Left kidney (tissue), 1 donor: ENCODE measurements at regions not wholly inside any gene's neighbourhood (a gene's known extent, or its start where the extent isn't known, plus 50 kb on each side); places are given as distances from the start of the nearest gene placed in this dataset.
"Not testable (repeated sequence)": the region's sequence is repeated elsewhere in the genome, so short reads cannot be mapped to it uniquely, and the experiment has no call there.

Experiments used
- DNase-seq: peaks from one replicate; pipeline ENCODE4 v3.0.0-alpha.2; 2013

- DNase-seq = no peak
Observed at GRCh38 chr13:69092615-69093322, 1014.9 kb upstream of the ATXN8OS start.

GRCh38 chr13:69077267-69077666 lies 1030.4 kb upstream of the ATXN8OS start:
- no peak for DNase-seq

GRCh38 chr13:69069554-69070133 lies 1038.0 kb upstream of the ATXN8OS start:
- DNase-seq = no peak

- DNase-seq = no peak
Observed at GRCh38 chr13:69050696-69051095, 1056.9 kb upstream of the ATXN8OS start.

- DNase-seq = no peak
Observed at GRCh38 chr13:69044629-69045028, 1063.0 kb upstream of the ATXN8OS start.

- DNase-seq = no peak
Observed at GRCh38 chr13:69040898-69041297, 1066.7 kb upstream of the ATXN8OS start.

- DNase-seq = no peak
Observed at GRCh38 chr13:69035771-69036170, 1071.9 kb upstream of the ATXN8OS start.

- no peak for DNase-seq
Observed at GRCh38 chr13:69028936-69029335, 1078.7 kb upstream of the ATXN8OS start.

- DNase-seq = no peak
Observed at GRCh38 chr13:69020120-69020519, 1087.5 kb upstream of the ATXN8OS start.

- DNase-seq = not testable (repeated sequence)
Observed at GRCh38 chr13:69018173-69018572, 1089.5 kb upstream of the ATXN8OS start.

- DNase-seq = no peak
Observed at GRCh38 chr13:69010789-69011188, 1096.8 kb upstream of the ATXN8OS start.

GRCh38 chr13:69008499-69008898 lies 1099.1 kb upstream of the ATXN8OS start:
- no peak for DNase-seq

- no peak for DNase-seq
Observed at GRCh38 chr13:68998056-68998455, 1109.6 kb upstream of the ATXN8OS start.

GRCh38 chr13:68996668-68997025 lies 1111.0 kb upstream of the ATXN8OS start:
- no peak for DNase-seq

- DNase-seq = no peak
Observed at GRCh38 chr13:68995972-68996667, 1111.5 kb upstream of the ATXN8OS start.

GRCh38 chr13:68993154-68993553 lies 1114.5 kb upstream of the ATXN8OS start:
- no peak for DNase-seq

- DNase-seq = no peak
Observed at GRCh38 chr13:68988176-68988575, 1119.5 kb upstream of the ATXN8OS start.

- no peak for DNase-seq
Observed at GRCh38 chr13:68987585-68987984, 1120.0 kb upstream of the ATXN8OS start.

GRCh38 chr13:68984688-68985319 lies 1122.8 kb upstream of the ATXN8OS start:
- no peak for DNase-seq

GRCh38 chr13:68982961-68983619 lies 1124.5 kb upstream of the ATXN8OS start:
- no peak for DNase-seq

GRCh38 chr13:68976287-68976686 lies 1131.3 kb upstream of the ATXN8OS start:
- DNase-seq = no peak

- no peak for DNase-seq
Observed at GRCh38 chr13:68970532-68970931, 1137.1 kb upstream of the ATXN8OS start.

GRCh38 chr13:68948586-68948985 lies 1159.0 kb upstream of the ATXN8OS start:
- DNase-seq = no peak
